SJSA1 (cell line): ENCODE measurements at regions not wholly inside any gene's neighbourhood (a gene's known extent, or its start where the extent isn't known, plus 50 kb on each side); places are given as distances from the start of the nearest gene placed in this dataset.
"Not testable (repeated sequence)": the region's sequence is repeated elsewhere in the genome, so short reads cannot be mapped to it uniquely, and the experiment has no call there.

Experiments
- DNase-seq, 2 experiments: peaks; one replicate each; pipeline ENCODE4 v3.0.0-alpha.2; 2015 to 2020; ENCODE audit warnings: low spot score in 2 of 2, low read depth in 1 of 2
- H3K27ac ChIP-seq: fragments of 250-450 bp; sonication (Bioruptor Pico); 2 replicates; pipeline ENCODE4 v1.5.1; 2020; ENCODE audit warnings: mild to moderate bottlenecking, moderate library complexity
- H3K27me3 ChIP-seq: fragments of 250-450 bp; sonication (Bioruptor Pico); replicated peaks from 2 replicates; pipeline ENCODE4 v1.5.1; 2020; ENCODE audit warnings: mild to moderate bottlenecking, moderate library complexity
- H3K36me3 ChIP-seq: fragments of 250-450 bp; sonication (Bioruptor Pico); 2 replicates; pipeline ENCODE4 v1.5.1; 2020; ENCODE audit warnings: mild to moderate bottlenecking
- H3K4me1 ChIP-seq: fragments of 250-450 bp; sonication (Bioruptor Pico); replicated peaks from 2 replicates; pipeline ENCODE4 v1.6.1; 2021; ENCODE audit warnings: mild to moderate bottlenecking
- H3K4me3 ChIP-seq: fragments of 250-450 bp; sonication (Bioruptor Pico); 2 replicates; pipeline ENCODE4 v1.5.1; 2020; ENCODE audit warnings: mild to moderate bottlenecking
- H3K9me3 ChIP-seq: fragments of 250-450 bp; sonication (Bioruptor Pico); replicated peaks from 2 replicates; pipeline ENCODE4 v1.5.1; 2020; ENCODE audit warnings: mild to moderate bottlenecking

GRCh38 chr2:142617461-142617860 is 260.0 kb upstream of the KYNU start:
- no peak for DNase-seq
- Histone ChIP-seq H3K9me3 (no peaks in the 10 kb centered on the region), H3K27me3 (no peaks in the 10 kb centered on the region), H3K36me3 (no peaks in the 10 kb centered on the region), H3K4me1 (no peaks in the 10 kb centered on the region), H3K27ac (no peak overlapping the region), H3K4me3 (no peak overlapping the region)

- H3K4me1 ChIP-seq, result no peaks in the 10 kb centered on the region
- H3K27ac ChIP-seq, result no peak overlapping the region
- H3K4me3 ChIP-seq, result no peak overlapping the region
- no peak for DNase-seq
- H3K9me3 ChIP-seq, result no peaks in the 10 kb centered on the region
- no peaks in the 10 kb centered on the region for H3K27me3 ChIP-seq
- H3K36me3 ChIP-seq, result no peaks in the 10 kb centered on the region
These were observed 261.6 kb upstream of the KYNU start for GRCh38 chr2:142615876-142616275.

- not testable (repeated sequence) for DNase-seq, H3K4me3 ChIP-seq, H3K27ac ChIP-seq, H3K27me3 ChIP-seq, H3K36me3 ChIP-seq, H3K9me3 ChIP-seq, H3K4me1 ChIP-seq
These were observed 264.3 kb upstream of the KYNU start for GRCh38 chr2:142613193-142613592.

DNA sequence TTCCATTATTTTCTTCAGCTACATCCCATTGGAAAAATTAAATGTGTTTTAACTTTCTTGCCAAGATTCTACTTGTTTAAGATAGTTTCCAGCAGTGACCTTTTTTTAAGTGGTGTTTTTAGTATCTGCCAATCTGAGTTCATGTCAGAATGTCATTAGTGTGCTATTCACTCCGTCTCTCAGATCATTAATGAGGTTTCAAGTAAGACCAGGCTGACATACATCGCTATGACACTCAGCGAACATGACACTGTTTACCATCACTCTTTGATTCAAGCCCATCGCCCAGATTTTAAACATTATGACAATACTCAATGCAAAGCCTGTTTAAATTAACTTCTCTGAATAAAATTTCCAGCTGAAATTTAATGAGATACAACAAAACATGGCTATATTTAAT is 272.0 kb upstream of the KYNU start:
- no peaks in the 10 kb centered on the region for H3K36me3 ChIP-seq
- no peaks in the 10 kb centered on the region for H3K9me3 ChIP-seq
- DNase-seq, result no peak
- no peak overlapping the region for H3K4me3 ChIP-seq
- peaks cover 14% of the 10 kb centered on the region for H3K4me1 ChIP-seq
- no peaks in the 10 kb centered on the region; the same call in none of the 2 replicates for H3K27me3 ChIP-seq
- no peak overlapping the region for H3K27ac ChIP-seq

DNA sequence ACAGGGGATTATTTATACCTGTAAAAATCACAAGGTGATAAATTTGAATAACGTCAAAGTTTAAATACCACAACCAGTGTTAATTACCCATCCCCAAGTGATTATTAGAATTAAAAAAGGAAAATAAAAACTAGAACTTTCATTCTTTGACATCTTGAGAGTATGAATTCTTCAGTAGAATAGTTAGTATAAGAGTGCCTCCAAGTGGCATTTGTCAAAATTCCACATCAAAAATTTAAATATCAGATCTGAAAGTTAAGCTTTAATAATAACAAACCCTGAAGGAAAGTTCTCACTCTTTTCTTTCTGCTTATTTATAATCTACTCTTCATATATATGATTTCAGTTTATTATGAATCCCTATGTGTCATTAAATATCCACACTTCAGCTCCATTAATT is 273.7 kb upstream of the KYNU start:
- no peak overlapping the region for H3K27ac ChIP-seq
- no peaks in the 10 kb centered on the region for H3K36me3 ChIP-seq
- H3K9me3 ChIP-seq, result no peaks in the 10 kb centered on the region
- H3K4me1 ChIP-seq, result peaks cover 29% of the 10 kb centered on the region
- no peaks in the 10 kb centered on the region; the same call in none of the 2 replicates for H3K27me3 ChIP-seq
- H3K4me3 ChIP-seq, result no peak overlapping the region
- DNase-seq, result peak in 1 of 2 experiments; percentile 25

GRCh38 chr2:142602418-142602989 is 275.0 kb upstream of the KYNU start:
- H3K4me3 ChIP-seq, result no peak overlapping the region
- no peaks in the 10 kb centered on the region; the same call in none of the 2 replicates for H3K27me3 ChIP-seq
- H3K4me1 ChIP-seq, result peaks cover 36% of the 10 kb centered on the region
- H3K36me3 ChIP-seq, result no peaks in the 10 kb centered on the region
- no peaks in the 10 kb centered on the region for H3K9me3 ChIP-seq
- no peak for DNase-seq
- no peak overlapping the region for H3K27ac ChIP-seq

DNA sequence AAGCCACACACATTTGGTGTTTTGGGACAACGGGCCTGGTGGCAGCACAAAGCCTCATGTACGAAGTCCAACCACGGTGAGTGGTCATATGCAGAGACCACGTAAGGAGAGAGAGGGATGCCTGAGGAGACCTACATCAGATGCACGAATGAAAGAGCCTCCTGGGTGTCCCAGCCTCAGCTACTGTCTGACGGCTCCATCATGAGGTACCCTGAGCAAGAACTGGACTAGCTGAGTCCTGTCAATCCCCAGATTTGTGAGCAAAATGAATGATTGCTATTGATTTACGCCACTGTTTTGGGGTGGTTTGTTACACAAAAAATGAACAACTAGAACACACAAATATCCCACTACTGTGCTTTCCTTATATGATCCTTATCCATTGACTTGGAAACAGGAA is 275.7 kb upstream of the KYNU start:
- Histone ChIP-seq H3K36me3 (no peaks in the 10 kb centered on the region), H3K27me3 (no peaks in the 10 kb centered on the region; the same call in none of the 2 replicates), H3K4me3 (no peak overlapping the region), H3K9me3 (no peaks in the 10 kb centered on the region), H3K4me1 (peaks cover 41% of the 10 kb centered on the region), H3K27ac (no peak overlapping the region)
- DNase-seq, result no peak

DNA sequence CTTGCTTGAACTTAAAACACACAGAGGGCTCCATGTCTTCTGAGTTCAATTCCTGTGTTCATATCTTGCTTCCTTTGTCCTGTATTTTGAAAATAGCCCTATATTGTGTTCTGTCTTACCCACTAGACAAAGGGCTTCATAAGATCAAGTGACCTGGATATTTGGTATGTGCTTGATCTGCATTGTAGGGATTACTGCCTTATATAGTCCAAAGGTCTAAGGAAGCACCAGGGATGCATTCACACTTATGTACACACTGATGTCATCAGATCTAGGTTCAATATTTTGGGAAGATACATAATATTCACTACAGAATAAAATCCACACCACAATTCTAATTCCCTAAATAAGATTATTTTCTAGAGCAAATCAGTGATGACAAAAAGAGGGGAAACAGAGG is 278.0 kb upstream of the KYNU start:
- Histone ChIP-seq H3K9me3 (no peaks in the 10 kb centered on the region), H3K27me3 (no peaks in the 10 kb centered on the region; the same call in 1 of the 2 replicates), H3K27ac (peak overlapping the region; percentile 37), H3K4me3 (no peak overlapping the region), H3K4me1 (peaks cover 50% of the 10 kb centered on the region), H3K36me3 (no peaks in the 10 kb centered on the region)
- DNase-seq, result no peak

- Histone ChIP-seq H3K27ac (peak overlapping the region; percentile 37), H3K27me3 (no peaks in the 10 kb centered on the region), H3K4me3 (no peak overlapping the region), H3K9me3 (no peaks in the 10 kb centered on the region), H3K36me3 (no peaks in the 10 kb centered on the region), H3K4me1 (peaks cover 50% of the 10 kb centered on the region)
- peak in 1 of 2 experiments; percentile 25 for DNase-seq
These were observed 278.6 kb upstream of the KYNU start for GRCh38 chr2:142598846-142599245.

DNA sequence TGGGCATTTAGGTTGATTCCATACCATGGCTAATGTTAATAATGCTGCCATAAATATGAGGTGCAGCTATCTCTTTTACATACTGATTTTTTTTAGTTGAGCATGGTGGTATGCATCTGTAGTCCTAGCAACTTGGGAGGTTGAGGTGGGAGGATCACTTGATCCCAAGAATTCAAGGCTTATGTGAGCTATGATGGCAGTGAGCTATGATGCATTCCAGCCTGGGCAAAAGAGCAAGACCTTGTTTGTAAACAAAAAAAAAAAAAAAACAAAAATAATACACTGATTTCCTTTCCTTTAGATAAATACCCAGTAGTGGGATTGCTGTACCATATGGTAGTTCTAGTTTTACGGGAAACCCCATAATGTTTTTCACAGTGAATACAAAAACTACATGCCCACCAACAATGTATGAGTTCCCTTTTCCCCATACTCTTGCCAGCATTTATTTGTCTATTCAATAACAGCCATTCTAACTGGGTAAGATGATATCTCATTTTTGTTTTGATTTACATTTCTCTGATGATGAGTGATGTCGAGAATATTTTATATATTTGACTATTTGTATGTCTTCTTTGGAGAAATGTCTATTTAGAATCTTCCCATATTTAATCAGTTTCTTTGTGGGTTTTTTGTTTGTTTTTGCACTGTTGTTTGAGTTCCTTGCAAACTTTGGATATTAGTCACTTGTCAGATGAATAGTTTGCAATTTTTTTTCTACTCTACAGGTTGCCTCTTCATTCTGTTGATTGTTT is 281.0 kb upstream of the KYNU start:
- DNase-seq, result peak; percentile 72 to 95
- Histone ChIP-seq H3K4me3 (no peak overlapping the region), H3K36me3 (no peaks in the 10 kb centered on the region), H3K4me1 (peaks cover 46% of the 10 kb centered on the region), H3K27ac (peak overlapping the region; percentile 80), H3K9me3 (no peaks in the 10 kb centered on the region), H3K27me3 (no peaks in the 10 kb centered on the region)

- no peaks in the 10 kb centered on the region for H3K27me3 ChIP-seq
- H3K4me1 ChIP-seq, result peaks cover 32% of the 10 kb centered on the region
- no peaks in the 10 kb centered on the region for H3K9me3 ChIP-seq
- no peak overlapping the region for H3K27ac ChIP-seq
- no peaks in the 10 kb centered on the region for H3K36me3 ChIP-seq
- DNase-seq, result no peak
- no peak overlapping the region for H3K4me3 ChIP-seq
These were observed 282.5 kb upstream of the KYNU start for GRCh38 chr2:142594935-142595334.

DNA sequence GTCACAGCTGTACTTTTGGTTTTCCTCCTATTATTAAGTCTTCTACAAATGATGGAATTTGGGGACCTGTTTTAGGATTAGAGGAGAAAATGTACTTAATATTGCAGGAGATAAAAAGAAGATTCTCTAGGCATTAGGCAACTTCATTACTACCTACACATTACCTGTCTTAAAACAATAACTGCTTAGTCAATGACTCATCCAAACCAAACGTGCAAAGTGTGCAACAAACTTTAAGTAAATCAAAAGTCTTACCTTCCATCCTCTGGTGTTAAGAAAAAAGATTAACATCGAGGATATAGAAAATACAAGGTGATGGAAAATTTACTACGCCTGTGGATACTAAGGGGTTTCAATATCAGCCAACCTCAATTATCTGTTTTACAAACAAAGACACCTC is 285.3 kb upstream of the KYNU start:
- H3K9me3 ChIP-seq, result no peaks in the 10 kb centered on the region

DNA sequence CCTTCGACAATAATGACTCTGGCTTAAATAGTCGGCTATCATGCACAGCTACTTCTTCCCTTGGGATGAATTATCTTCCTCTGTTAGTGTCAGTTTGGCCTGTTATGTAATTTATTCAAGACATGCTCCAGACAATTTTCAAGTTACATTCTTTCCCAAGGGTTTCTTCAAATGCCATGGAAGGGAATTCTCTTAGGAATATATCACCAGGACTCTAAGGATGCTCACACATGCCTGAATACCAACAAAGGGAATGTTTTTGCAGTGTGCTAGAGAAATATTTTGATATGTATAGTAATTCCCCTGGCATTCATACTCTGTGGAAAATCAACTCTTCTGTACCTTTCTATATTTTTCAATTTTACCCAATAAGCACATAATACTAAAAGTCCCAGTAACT is 286.0 kb upstream of the KYNU start:
- no peaks in the 10 kb centered on the region for H3K9me3 ChIP-seq
- no peak overlapping the region for H3K4me3 ChIP-seq
- no peak for DNase-seq
- no peaks in the 10 kb centered on the region for H3K27me3 ChIP-seq
- H3K27ac ChIP-seq, result no peak overlapping the region
- H3K36me3 ChIP-seq, result no peaks in the 10 kb centered on the region
- H3K4me1 ChIP-seq, result peaks cover 8% of the 10 kb centered on the region

More for the DNA sequence above, 285.3 kb upstream of the KYNU start:
- no peaks in the 10 kb centered on the region for H3K36me3 ChIP-seq
- no peak overlapping the region for H3K4me3 ChIP-seq
- H3K4me1 ChIP-seq, result peaks cover 12% of the 10 kb centered on the region
- no peaks in the 10 kb centered on the region for H3K27me3 ChIP-seq
- no peak overlapping the region for H3K27ac ChIP-seq
- no peak for DNase-seq

DNA sequence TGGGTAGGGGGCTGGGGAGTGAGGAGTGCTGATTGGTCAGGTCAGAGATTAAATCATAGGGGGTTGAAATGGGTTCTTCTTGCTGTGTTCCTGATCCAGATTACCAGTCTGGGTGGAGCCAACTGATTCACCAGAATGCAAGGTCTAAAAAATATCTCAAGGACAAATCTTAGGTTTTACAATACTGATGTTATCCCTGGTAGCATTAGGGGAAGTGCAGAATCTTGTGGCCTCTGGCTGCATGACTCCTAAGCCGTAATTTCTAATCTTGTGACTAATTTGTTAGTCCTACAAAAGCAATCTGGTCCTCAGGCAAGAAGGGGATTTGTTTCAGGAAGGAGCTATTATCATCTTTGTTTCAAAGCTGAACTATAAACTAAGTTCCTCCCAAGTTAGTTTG is 289.2 kb upstream of the KYNU start:
- Histone ChIP-seq H3K4me3 (no peak overlapping the region), H3K36me3 (no peaks in the 10 kb centered on the region), H3K9me3 (no peaks in the 10 kb centered on the region), H3K4me1 (no peaks in the 10 kb centered on the region), H3K27me3 (no peaks in the 10 kb centered on the region), H3K27ac (no peak overlapping the region)
- DNase-seq, result no peak
